IMR-90 (cell line): ENCODE measurements at regions not wholly inside any gene's neighbourhood (a gene's known extent, or its start where the extent isn't known, plus 50 kb on each side); places are given as distances from the start of the nearest gene placed in this dataset.

Experiments
- ATAC-seq: fragments of 200-7000 bp; cut with Tn5 transposase; 2 replicates; pipeline ENCODE4 v1.9.1; 2020; ENCODE audit warnings: low read depth, mild to moderate bottlenecking, moderate library complexity
- BruUV-seq: library from RNA; stranded (reverse); fragments of 400-500 nt; replicated peaks from 2 replicates; lab custom pipeline; 2021; lab: Mats Ljungman, UMichigan
- CTCF ChIA-PET: fragments of 300-600 bp; formaldehyde crosslinking; extraction: SDS; loops from one replicate; lab custom pipeline; 2021; ENCODE audit warnings: antibody characterized with exemption; lab: Yijun Ruan, JAX
- POLR2A ChIA-PET: fragments of 300-600 bp; sonication (Branson Sonifier 250); formaldehyde crosslinking; loops from one replicate; lab custom pipeline; 2022; ENCODE audit warnings: antibody characterized with exemption; ENCODE audit not compliant: unreplicated experiment; lab: Charles Lee
- DNase-seq: peaks from one replicate; pipeline ENCODE4 v3.0.0; 2013
- H2AFZ ChIP-seq: replicated peaks from 2 replicates; pipeline ENCODE3; 2013; ENCODE audit warnings: low read length, mild to moderate bottlenecking; ENCODE audit not compliant: poor library complexity
- H2AK5ac ChIP-seq: 2 replicates; pipeline ENCODE4 v1.6.1; 2013; ENCODE audit warnings: low read depth, low read length, inconsistent platforms
- H2AK9ac ChIP-seq: replicated peaks from 2 replicates; pipeline ENCODE3; 2013; ENCODE audit warnings: mild to moderate bottlenecking, low read depth, low read length, moderate library complexity; ENCODE audit not compliant: poor library complexity
- H2BK120ac ChIP-seq: 2 replicates; pipeline ENCODE4 v1.6.1; 2013; ENCODE audit warnings: low read depth, low read length, inconsistent platforms
- H2BK15ac ChIP-seq: 3 replicates; pipeline ENCODE4 v1.6.1; 2013; ENCODE audit warnings: low read depth, low read length, inconsistent platforms
- H2BK20ac ChIP-seq: 2 replicates; pipeline ENCODE4 v1.6.1; 2013; ENCODE audit warnings: low read depth, mild to moderate bottlenecking, inconsistent platforms, low read length, moderate library complexity
- H2BK5ac ChIP-seq: 2 replicates; pipeline ENCODE4 v1.6.1; 2013; ENCODE audit warnings: mild to moderate bottlenecking, low read depth, low read length, inconsistent platforms; ENCODE audit not compliant: poor library complexity, severe bottlenecking
- H3K14ac ChIP-seq: replicated peaks from 2 replicates; pipeline ENCODE4 v1.6.1; 2013; ENCODE audit warnings: low read depth, low read length, inconsistent platforms
- H3K18ac ChIP-seq: 2 replicates; pipeline ENCODE4 v1.6.1; 2013; ENCODE audit warnings: low read depth, low read length, control low read depth
- H3K23ac ChIP-seq: 2 replicates; pipeline ENCODE4 v1.6.1; 2013; ENCODE audit warnings: low read depth, low read length, inconsistent platforms
- H3K27ac ChIP-seq: 2 replicates; pipeline ENCODE4 v1.5.1; 2013; ENCODE audit warnings: mild to moderate bottlenecking, control low read depth, low read length; ENCODE audit not compliant: insufficient read depth
- H3K27me3 ChIP-seq: 2 replicates; pipeline ENCODE4 v1.6.1; 2013; ENCODE audit warnings: low read length; ENCODE audit not compliant: control insufficient read depth, insufficient read depth
- H3K36me3 ChIP-seq: 2 replicates; pipeline ENCODE4 v1.6.1; 2013; ENCODE audit warnings: low read length, mixed read lengths; ENCODE audit not compliant: control insufficient read depth, insufficient read depth
- H3K4ac ChIP-seq: 2 replicates; pipeline ENCODE4 v1.6.1; 2013; ENCODE audit warnings: low read depth, low read length, inconsistent platforms
- H3K4me1 ChIP-seq: 2 replicates; pipeline ENCODE4 v1.6.1; 2013; ENCODE audit warnings: low read length, mixed read lengths; ENCODE audit not compliant: control insufficient read depth, insufficient read depth
- H3K4me2 ChIP-seq: 2 replicates; pipeline ENCODE4 v1.6.1; 2013; ENCODE audit warnings: low read depth, mild to moderate bottlenecking, control low read depth, low read length, moderate library complexity
- H3K4me3 ChIP-seq: 2 replicates; pipeline ENCODE4 v1.5.1; 2013; ENCODE audit warnings: low read depth, mild to moderate bottlenecking, control low read depth, low read length, moderate library complexity; ENCODE audit not compliant: insufficient read depth
- H3K56ac ChIP-seq: 2 replicates; pipeline ENCODE4 v1.6.1; 2013; ENCODE audit warnings: low read length, inconsistent platforms; ENCODE audit not compliant: insufficient read depth; ENCODE audit errors: extremely low read depth
- H3K79me1 ChIP-seq, 2 experiments: 2 replicates each; pipeline ENCODE4 v1.6.1; 2013; ENCODE audit warnings: low read length in 2 of 2, inconsistent platforms in 1 of 2, low read depth in 1 of 2
- H3K9ac ChIP-seq: 2 replicates; pipeline ENCODE4 v1.6.1; 2013; ENCODE audit warnings: low read depth, low read length, control low read depth
- H3K9me1 ChIP-seq: 2 replicates; pipeline ENCODE4 v1.6.1; 2013; ENCODE audit warnings: low read length, inconsistent platforms; ENCODE audit not compliant: insufficient read depth
- H3K9me3 ChIP-seq: 2 replicates; pipeline ENCODE4 v1.6.1; 2013; ENCODE audit warnings: low read length; ENCODE audit not compliant: control insufficient read depth, insufficient read depth
- H4K20me1 ChIP-seq: 2 replicates; pipeline ENCODE4 v1.6.1; 2013; ENCODE audit warnings: low read length, inconsistent platforms; ENCODE audit not compliant: insufficient read depth
- H4K5ac ChIP-seq: 2 replicates; pipeline ENCODE4 v1.6.1; 2013; ENCODE audit warnings: mild to moderate bottlenecking, low read depth, low read length, control low read depth
- H4K8ac ChIP-seq, 2 experiments: 2 replicates each; pipeline ENCODE4 v1.6.1; 2013; ENCODE audit warnings: low read depth in 2 of 2, low read length in 2 of 2, control low read depth in 1 of 2, inconsistent platforms in 1 of 2
- H4K91ac ChIP-seq: 2 replicates; pipeline ENCODE4 v1.6.1; 2013; ENCODE audit warnings: low read depth, low read length, inconsistent platforms; ENCODE audit not compliant: insufficient read depth
- CHD1 ChIP-seq: IDR thresholded peaks from 2 replicates; pipeline ENCODE4 v1.6.1; 2012; ENCODE audit warnings: low read depth, low read length, improper control_type of control experiment
- RAD21 ChIP-seq: IDR thresholded peaks from 2 replicates; pipeline ENCODE4 v1.6.1; 2012; ENCODE audit warnings: low read length, improper control_type of control experiment
- WGBS, 2 experiments: methylation state at CpG; one replicate each; pipeline versions ENCODE4 v1.1.5 to v1.1.7; 2013; ENCODE audit warnings: missing lambda C conversion rate in 2 of 2; ENCODE audit not compliant: insufficient read length in 1 of 2; ENCODE audit errors: extremely low coverage in 2 of 2; 5-methylcytosine and 5-hydroxymethylcytosine counted together
- dilution Hi-C: fragments of 300-500 bp; cut with HindIII; formaldehyde crosslinking; loops from one replicate; pipeline ENCODE4 v1.14.3; 2018; ENCODE audit warnings: low sequenced_read_pairs; ENCODE audit not compliant: unreplicated experiment
- in situ Hi-C: fragments of 300-500 bp; cut with MboI; formaldehyde crosslinking; loops from 3 replicates; pipeline ENCODE4 v1.14.3; 2019; ENCODE audit warnings: low sequenced_read_pairs, inconsistent platforms, mixed read lengths
- intact Hi-C: fragments of 100-400 bp; cut with micrococcal nuclease; formaldehyde crosslinking; loops from 2 replicates; pipeline ENCODE4 v1.10.0; 2022
- TF ChIP-seq, protein P1 (sequence below): conservative IDR thresholded peaks from 2 replicates; pipeline ENCODE4 v1.5.1; 2012; ENCODE audit warnings: mild to moderate bottlenecking, low read depth, low read length, improper control_type of control experiment

- H3K23ac ChIP-seq, result no peak overlapping the region
- no peak overlapping the region for H3K4me2 ChIP-seq
- no peak overlapping the region for H4K91ac ChIP-seq
- no peak overlapping the region for H3K4me3 ChIP-seq
- in situ Hi-C loops (no loop called here), intact Hi-C loops (no loop called here), dilution Hi-C loops (no loop called here)
- H3K27ac ChIP-seq, result no peak overlapping the region
- no CpG with 5 or more reads among the region's 3 CpGs for WGBS, 2 experiments
- H2BK20ac ChIP-seq, result no peak overlapping the region
- no peak overlapping the region for H3K4ac ChIP-seq
- ChIA-PET CTCF (no interaction called here), POLR2A (no interaction called here)
- H2AK9ac ChIP-seq, result no peak overlapping the region
- no peaks in the 10 kb centered on the region for H3K36me3 ChIP-seq
- ATAC-seq (no peak), DNase-seq (no peak)
- H3K4me1 ChIP-seq, result no peaks in the 10 kb centered on the region
- no peak overlapping the region for H2BK15ac ChIP-seq
- H2BK120ac ChIP-seq, result no peak overlapping the region
- H3K9ac ChIP-seq, result no peak overlapping the region
- H2BK5ac ChIP-seq, result no peak overlapping the region
- no peak overlapping the region for H4K8ac ChIP-seq
- no peaks in the 10 kb centered on the region for H3K27me3 ChIP-seq
- H3K18ac ChIP-seq, result no peak overlapping the region
- no peak overlapping the region for H2AK5ac ChIP-seq
- H3K9me1 ChIP-seq, result no peaks in the 10 kb centered on the region
- no peak overlapping the region for H3K56ac ChIP-seq
- H3K79me1 ChIP-seq, result no peaks in the 10 kb centered on the region
- H3K14ac ChIP-seq, result no peak overlapping the region
- no peaks in the 10 kb centered on the region for H4K20me1 ChIP-seq
- no peaks in the 10 kb centered on the region for H3K9me3 ChIP-seq
- TF ChIP-seq, protein P1, sequence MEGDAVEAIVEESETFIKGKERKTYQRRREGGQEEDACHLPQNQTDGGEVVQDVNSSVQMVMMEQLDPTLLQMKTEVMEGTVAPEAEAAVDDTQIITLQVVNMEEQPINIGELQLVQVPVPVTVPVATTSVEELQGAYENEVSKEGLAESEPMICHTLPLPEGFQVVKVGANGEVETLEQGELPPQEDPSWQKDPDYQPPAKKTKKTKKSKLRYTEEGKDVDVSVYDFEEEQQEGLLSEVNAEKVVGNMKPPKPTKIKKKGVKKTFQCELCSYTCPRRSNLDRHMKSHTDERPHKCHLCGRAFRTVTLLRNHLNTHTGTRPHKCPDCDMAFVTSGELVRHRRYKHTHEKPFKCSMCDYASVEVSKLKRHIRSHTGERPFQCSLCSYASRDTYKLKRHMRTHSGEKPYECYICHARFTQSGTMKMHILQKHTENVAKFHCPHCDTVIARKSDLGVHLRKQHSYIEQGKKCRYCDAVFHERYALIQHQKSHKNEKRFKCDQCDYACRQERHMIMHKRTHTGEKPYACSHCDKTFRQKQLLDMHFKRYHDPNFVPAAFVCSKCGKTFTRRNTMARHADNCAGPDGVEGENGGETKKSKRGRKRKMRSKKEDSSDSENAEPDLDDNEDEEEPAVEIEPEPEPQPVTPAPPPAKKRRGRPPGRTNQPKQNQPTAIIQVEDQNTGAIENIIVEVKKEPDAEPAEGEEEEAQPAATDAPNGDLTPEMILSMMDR, result no peak
- TF ChIP-seq RAD21 (no peak), CHD1 (no peak)
- H2AFZ ChIP-seq, result no peak overlapping the region
- BruUV-seq, result no TSS peak
- H4K5ac ChIP-seq, result no peak overlapping the region
Measured at GRCh38 chr16:63982741-63983140, 1139.1 kb downstream of the CDH11 start.
